Limb (tissue), 2 donors: ENCODE measurements at regions not wholly inside any gene's neighbourhood (a gene's known extent, or its start where the extent isn't known, plus 50 kb on each side); places are given as distances from the start of the nearest gene placed in this dataset.
A peak's percentile ranks its signal among the peaks of the same experiment; 100 is the strongest.

ENCODE experiments used
- DNase-seq, 2 donors: peaks; one replicate each; pipeline ENCODE4 v3.0.0-alpha.2; 2016; ENCODE audit errors: extremely low spot score in 2 of 2

GRCh38 chr6:23202207-23202606, 632.8 kb downstream of the HDGFL1 start:
- no peak for DNase-seq

- no peak for DNase-seq
Measured at GRCh38 chr6:23212398-23212797, 643.0 kb downstream of the HDGFL1 start.

GRCh38 chr6:23213193-23213592, 643.8 kb downstream of the HDGFL1 start:
- DNase-seq = no peak

- no peak for DNase-seq
Measured at GRCh38 chr6:23213651-23214050, 644.3 kb downstream of the HDGFL1 start.

- no peak for DNase-seq
Measured at GRCh38 chr6:23218751-23219150, 649.4 kb downstream of the HDGFL1 start.

GRCh38 chr6:23222724-23223123, 653.4 kb downstream of the HDGFL1 start:
- DNase-seq = no peak

- DNase-seq = no peak
Measured at GRCh38 chr6:23224540-23224939, 655.2 kb downstream of the HDGFL1 start.

- DNase-seq = no peak
Measured at GRCh38 chr6:23228439-23229024, 659.2 kb downstream of the HDGFL1 start.

- DNase-seq = no peak
Measured at GRCh38 chr6:23243854-23244253, 674.5 kb downstream of the HDGFL1 start.

- no peak for DNase-seq
Measured at GRCh38 chr6:23244300-23244699, 674.9 kb downstream of the HDGFL1 start.

- DNase-seq = peak in 1 of 2 donors; percentile 35
Measured at GRCh38 chr6:23245572-23245971, 676.2 kb downstream of the HDGFL1 start.

- no peak for DNase-seq
Measured at GRCh38 chr6:23246896-23247295, 677.5 kb downstream of the HDGFL1 start.

- DNase-seq = no peak
Measured at GRCh38 chr6:23250556-23250955, 681.2 kb downstream of the HDGFL1 start.

GRCh38 chr6:23262864-23263263, 693.5 kb downstream of the HDGFL1 start:
- DNase-seq = no peak

GRCh38 chr6:23265270-23265669, 695.9 kb downstream of the HDGFL1 start:
- no peak for DNase-seq

- DNase-seq = no peak
Measured at GRCh38 chr6:23266536-23266935, 697.2 kb downstream of the HDGFL1 start.

- no peak for DNase-seq
Measured at GRCh38 chr6:23267651-23268050, 698.3 kb downstream of the HDGFL1 start.

- DNase-seq = no peak
Measured at GRCh38 chr6:23268348-23268747, 699.0 kb downstream of the HDGFL1 start.

GRCh38 chr6:23269436-23269835, 700.1 kb downstream of the HDGFL1 start:
- DNase-seq = no peak

- DNase-seq = no peak
Measured at GRCh38 chr6:23272536-23272935, 703.2 kb downstream of the HDGFL1 start.

GRCh38 chr6:23277521-23278179, 708.3 kb downstream of the HDGFL1 start:
- DNase-seq = no peak

- DNase-seq = no peak
Measured at GRCh38 chr6:23278180-23278532, 708.8 kb downstream of the HDGFL1 start.

- DNase-seq = no peak
Measured at GRCh38 chr6:23280437-23280836, 711.1 kb downstream of the HDGFL1 start.
